Testis (tissue), 2 donors: ENCODE measurements at regions not wholly inside any gene's neighbourhood (a gene's known extent, or its start where the extent isn't known, plus 50 kb on each side); places are given as distances from the start of the nearest gene placed in this dataset.

Experiments used
- DNase-seq: peaks from one replicate; pipeline ENCODE4 v3.0.0-alpha.2; 2019
- H3K27ac ChIP-seq, 2 donors: fragments of 200-600 bp; sonication (generic); one replicate each; pipeline ENCODE4 v1.5.1; 2019
- H3K27me3 ChIP-seq: fragments of 200-600 bp; sonication (generic); one replicate; pipeline ENCODE4 v1.5.1; 2019
- H3K36me3 ChIP-seq: fragments of 200-600 bp; sonication (generic); one replicate; pipeline ENCODE4 v1.5.1; 2017; ENCODE audit warnings: low read depth; ENCODE audit errors: missing control alignments
- H3K4me1 ChIP-seq: fragments of 200-600 bp; sonication (generic); one replicate; pipeline ENCODE4 v1.5.1; 2019
- H3K4me3 ChIP-seq, 2 donors: fragments of 200-600 bp; sonication (generic); one replicate each; pipeline ENCODE4 v1.5.1; 2017 to 2019
- H3K9me3 ChIP-seq: fragments of 200-600 bp; sonication (generic); one replicate; pipeline ENCODE4 v1.5.1; 2017
- CTCF ChIP-seq, 3 experiments: fragments of 450-650 bp in 2 of 3; fragments of 200-600 bp in 1 of 3; sonication (generic) in 1 of 3; IDR thresholded peaks; one replicate each; pipeline ENCODE4 v1.5.1; 2016 to 2019; ENCODE audit warnings: antibody characterized with exemption in 3 of 3, mild to moderate bottlenecking in 2 of 3, moderate library complexity in 1 of 3
- POLR2A ChIP-seq: fragments of 450-650 bp; IDR thresholded peaks from one replicate; pipeline ENCODE4 v1.6.1; 2017; ENCODE audit warnings: antibody characterized with exemption, mild to moderate bottlenecking, moderate library complexity
- WGBS, 2 donors: methylation state at CpG; one replicate each; pipeline ENCODE4 v1.1.5; 2018; 5-methylcytosine and 5-hydroxymethylcytosine counted together
- intact Hi-C: fragments of 100-400 bp; cut with DNase I; formaldehyde crosslinking; loops from one replicate; pipeline ENCODE4 v1.15.1; 2023; ENCODE audit warnings: low total_unique reads

GRCh38 chr2:241932899-241933178, 63.3 kb downstream of the RTP5 start:
- Histone ChIP-seq H3K27me3 (no peaks in the 10 kb centered on the region), H3K4me1 (peaks cover 15% of the 10 kb centered on the region), H3K36me3 (no peaks in the 10 kb centered on the region), H3K27ac (peak overlapping the region; percentile 77 to 79), H3K4me3 (no peak overlapping the region), H3K9me3 (no peaks in the 10 kb centered on the region)
- no peak for DNase-seq
- no peak for TF ChIP-seq CTCF (IDR thresholded peaks at IDR 0.05)
- no peak for TF ChIP-seq POLR2A
- 48 to 53% methylated on average over 4 to 9 of the region's 9 CpGs for WGBS, 2 donors
- intact Hi-C loops: no loop called here

- Histone ChIP-seq H3K4me1 (peaks cover 15% of the 10 kb centered on the region), H3K9me3 (no peaks in the 10 kb centered on the region), H3K27me3 (no peaks in the 10 kb centered on the region), H3K36me3 (no peaks in the 10 kb centered on the region), H3K27ac (peak overlapping the region; percentile 77 to 79), H3K4me3 (no peak overlapping the region)
- WGBS, 2 donors: 26 to 33% methylated on average over 11 of the region's 11 CpGs
- intact Hi-C loops: no loop called here
- TF ChIP-seq POLR2A: no peak
- no peak for TF ChIP-seq CTCF (IDR thresholded peaks at IDR 0.05)
- peak; percentile 58 for DNase-seq
Observed at GRCh38 chr2:241933179-241933911, 63.8 kb downstream of the RTP5 start.

- no peaks in the 10 kb centered on the region for H3K27me3 ChIP-seq
- no peaks in the 10 kb centered on the region for H3K36me3 ChIP-seq
- intact Hi-C loops: no loop called here
- 94 to 97% methylated on average over 1 of the region's 1 CpG for WGBS, 2 donors
- H3K9me3 ChIP-seq: no peaks in the 10 kb centered on the region
- H3K27ac ChIP-seq: no peak overlapping the region
- no peak overlapping the region for H3K4me3 ChIP-seq
- TF ChIP-seq POLR2A (no peak), CTCF (IDR thresholded peaks at IDR 0.05) (no peak)
- peaks cover 15% of the 10 kb centered on the region for H3K4me1 ChIP-seq
- no peak for DNase-seq
Observed at GRCh38 chr2:241935314-241935713, 65.8 kb downstream of the RTP5 start.

GRCh38 chr2:241935774-241936173, 66.2 kb downstream of the RTP5 start:
- intact Hi-C loops: no loop called here
- Histone ChIP-seq H3K4me3 (no peak overlapping the region), H3K36me3 (no peaks in the 10 kb centered on the region), H3K27me3 (no peaks in the 10 kb centered on the region), H3K27ac (no peak overlapping the region), H3K4me1 (peaks cover 15% of the 10 kb centered on the region), H3K9me3 (no peaks in the 10 kb centered on the region)
- 86 to 96% methylated on average over 6 of the region's 6 CpGs for WGBS, 2 donors
- DNase-seq: no peak
- TF ChIP-seq CTCF (IDR thresholded peaks at IDR 0.05) (no peak), POLR2A (no peak)

- WGBS, 2 donors: 63 to 70% methylated on average over 7 to 55 of the region's 55 CpGs
- no peaks in the 10 kb centered on the region for H3K9me3 ChIP-seq
- no peaks in the 10 kb centered on the region for H3K27me3 ChIP-seq
- intact Hi-C loops: no loop called here
- H3K4me3 ChIP-seq: peak overlapping the region in 1 of 2 donors; percentile 44
- H3K36me3 ChIP-seq: no peaks in the 10 kb centered on the region
- no peak for TF ChIP-seq CTCF (IDR thresholded peaks at IDR 0.05)
- TF ChIP-seq POLR2A: no peak
- peaks cover 15% of the 10 kb centered on the region for H3K4me1 ChIP-seq
- no peak for DNase-seq
- H3K27ac ChIP-seq: no peak overlapping the region
Observed at GRCh38 chr2:241936457-241937133, 67.1 kb downstream of the RTP5 start.
